ENCODE measurements at regions not wholly inside any gene's neighbourhood (a gene's known extent, or its start where the extent isn't known, plus 50 kb on each side); places are given as distances from the start of the nearest gene placed in this dataset.

- Histone ChIP-seq H3K9me1 (ENCODE audit: control insufficient read depth, extremely low read depth, insufficient read depth, low read length) (no peaks in the 10 kb centered on the region), H4K20me1 (ENCODE audit: control insufficient read depth, extremely low read depth, insufficient read depth, low read length) (no peaks in the 10 kb centered on the region), H3K36me3 (ENCODE audit: control insufficient read depth in 2 of 2, extremely low read depth in 1 of 2, insufficient read depth in 2 of 2, low read length in 2 of 2) (no peaks in the 10 kb centered on the region), H3K4me2 (ENCODE audit: control insufficient read depth, extremely low read depth, insufficient read depth, low read depth, low read length) (no peak overlapping the region), H3K9ac (ENCODE audit: control insufficient read depth, extremely low read depth, insufficient read depth, low read length) (no peak overlapping the region), H3K4me1 (ENCODE audit: control insufficient read depth, extremely low read depth, insufficient read depth, low read length) (no peaks in the 10 kb centered on the region), H3K9me3 (ENCODE audit: control insufficient read depth, low read depth, low read length) (no peaks in the 10 kb centered on the region), H3K4me3 (ENCODE audit: control insufficient read depth in 2 of 3, extremely low read depth in 1 of 3, insufficient read depth in 2 of 3, low read depth in 1 of 3, low read length in 3 of 3) (no peak overlapping the region), H3K27ac (ENCODE audit: control insufficient read depth, insufficient read depth, low read length) (no peak overlapping the region), H3K27me3 (ENCODE audit: control insufficient read depth, extremely low read depth, insufficient read depth, low read length) (no peaks in the 10 kb centered on the region), H3K79me2 (ENCODE audit: control insufficient read depth, insufficient read depth, low read length) (no peaks in the 10 kb centered on the region), H2AFZ (ENCODE audit: control insufficient read depth, low read length) (no peak overlapping the region)
- DNase-seq (ENCODE audit: low read depth, low spot score): no peak
- TF ChIP-seq EZH2 (IDR thresholded peaks at IDR 0.05; ENCODE audit: low read length) (no peak), CTCF (optimal IDR thresholded peaks at IDR 0.05 in 1 of 3, IDR thresholded peaks at IDR 0.05 in 1 of 3, conservative IDR thresholded peaks at IDR 0.05 in 1 of 3; ENCODE audit: extremely low read depth in 1 of 3, insufficient read depth in 2 of 3, low read length in 3 of 3) (no peak)
- dilution Hi-C loops (cut with MboI; ENCODE audit: extremely low pct_ligation_motif_present, low sequenced_read_pairs): no loop called here
- FAIRE-seq: no peak
Measured at GRCh38 chr19:31439270-31439573, 90.0 kb upstream of the TSHZ3 start.

- TF ChIP-seq CTCF (optimal IDR thresholded peaks at IDR 0.05 in 1 of 3, IDR thresholded peaks at IDR 0.05 in 1 of 3, conservative IDR thresholded peaks at IDR 0.05 in 1 of 3; ENCODE audit: extremely low read depth in 1 of 3, insufficient read depth in 2 of 3, low read length in 3 of 3): no peak
- TF ChIP-seq EZH2 (IDR thresholded peaks at IDR 0.05; ENCODE audit: low read length): no peak
- FAIRE-seq (no peak), DNase-seq (ENCODE audit: low read depth, low spot score) (no peak)
- dilution Hi-C loops (cut with MboI; ENCODE audit: extremely low pct_ligation_motif_present, low sequenced_read_pairs): no loop called here
- no peaks in the 10 kb centered on the region for H3K9me3 ChIP-seq (ENCODE audit: control insufficient read depth, low read depth, low read length)
- no peaks in the 10 kb centered on the region for H3K9me1 ChIP-seq (ENCODE audit: control insufficient read depth, extremely low read depth, insufficient read depth, low read length)
- H3K27ac ChIP-seq (ENCODE audit: control insufficient read depth, insufficient read depth, low read length): no peak overlapping the region
- no peak overlapping the region for H3K9ac ChIP-seq (ENCODE audit: control insufficient read depth, extremely low read depth, insufficient read depth, low read length)
- no peak overlapping the region for H3K4me2 ChIP-seq (ENCODE audit: control insufficient read depth, extremely low read depth, insufficient read depth, low read depth, low read length)
- no peaks in the 10 kb centered on the region for H3K36me3 ChIP-seq (ENCODE audit: control insufficient read depth in 2 of 2, extremely low read depth in 1 of 2, insufficient read depth in 2 of 2, low read length in 2 of 2)
- H3K27me3 ChIP-seq (ENCODE audit: control insufficient read depth, extremely low read depth, insufficient read depth, low read length): no peaks in the 10 kb centered on the region
- H3K4me1 ChIP-seq (ENCODE audit: control insufficient read depth, extremely low read depth, insufficient read depth, low read length): no peaks in the 10 kb centered on the region
- H3K79me2 ChIP-seq (ENCODE audit: control insufficient read depth, insufficient read depth, low read length): no peaks in the 10 kb centered on the region
- no peak overlapping the region for H3K4me3 ChIP-seq (ENCODE audit: control insufficient read depth in 2 of 3, extremely low read depth in 1 of 3, insufficient read depth in 2 of 3, low read depth in 1 of 3, low read length in 3 of 3)
- H2AFZ ChIP-seq (ENCODE audit: control insufficient read depth, low read length): no peak overlapping the region
- no peaks in the 10 kb centered on the region for H4K20me1 ChIP-seq (ENCODE audit: control insufficient read depth, extremely low read depth, insufficient read depth, low read length)
Measured at GRCh38 chr19:31444931-31445330, 95.7 kb upstream of the TSHZ3 start.

Data from keratinocyte (primary cell).